ENCODE measurements at regions not wholly inside any gene's neighbourhood (a gene's known extent, or its start where the extent isn't known, plus 50 kb on each side); places are given as distances from the start of the nearest gene placed in this dataset.

- H3K4me1 Mint-ChIP-seq: no peaks in the 10 kb centered on the region
- no peaks in the 10 kb centered on the region for H3K36me3 Mint-ChIP-seq (ENCODE audit: low read depth)
- TF ChIP-seq, protein P1, sequence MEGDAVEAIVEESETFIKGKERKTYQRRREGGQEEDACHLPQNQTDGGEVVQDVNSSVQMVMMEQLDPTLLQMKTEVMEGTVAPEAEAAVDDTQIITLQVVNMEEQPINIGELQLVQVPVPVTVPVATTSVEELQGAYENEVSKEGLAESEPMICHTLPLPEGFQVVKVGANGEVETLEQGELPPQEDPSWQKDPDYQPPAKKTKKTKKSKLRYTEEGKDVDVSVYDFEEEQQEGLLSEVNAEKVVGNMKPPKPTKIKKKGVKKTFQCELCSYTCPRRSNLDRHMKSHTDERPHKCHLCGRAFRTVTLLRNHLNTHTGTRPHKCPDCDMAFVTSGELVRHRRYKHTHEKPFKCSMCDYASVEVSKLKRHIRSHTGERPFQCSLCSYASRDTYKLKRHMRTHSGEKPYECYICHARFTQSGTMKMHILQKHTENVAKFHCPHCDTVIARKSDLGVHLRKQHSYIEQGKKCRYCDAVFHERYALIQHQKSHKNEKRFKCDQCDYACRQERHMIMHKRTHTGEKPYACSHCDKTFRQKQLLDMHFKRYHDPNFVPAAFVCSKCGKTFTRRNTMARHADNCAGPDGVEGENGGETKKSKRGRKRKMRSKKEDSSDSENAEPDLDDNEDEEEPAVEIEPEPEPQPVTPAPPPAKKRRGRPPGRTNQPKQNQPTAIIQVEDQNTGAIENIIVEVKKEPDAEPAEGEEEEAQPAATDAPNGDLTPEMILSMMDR (IDR thresholded peaks at IDR 0.05): no peak
- CTCF ChIA-PET: no interaction called here
- intact Hi-C loops (cut with micrococcal nuclease): no loop called here
- H3K4me3 Mint-ChIP-seq: no peak overlapping the region
- H3K9me3 Mint-ChIP-seq: no peaks in the 10 kb centered on the region
- H3K27ac Mint-ChIP-seq: no peak overlapping the region
- POLR2A ChIA-PET: no interaction called here
- ATAC-seq (ENCODE audit: low read depth) (no peak), DNase-seq (no peak)
- H3K27me3 Mint-ChIP-seq: no peaks in the 10 kb centered on the region
These were observed 292.7 kb downstream of the BCOR start for GRCh38 chrX:39805022-39805421.

DNA sequence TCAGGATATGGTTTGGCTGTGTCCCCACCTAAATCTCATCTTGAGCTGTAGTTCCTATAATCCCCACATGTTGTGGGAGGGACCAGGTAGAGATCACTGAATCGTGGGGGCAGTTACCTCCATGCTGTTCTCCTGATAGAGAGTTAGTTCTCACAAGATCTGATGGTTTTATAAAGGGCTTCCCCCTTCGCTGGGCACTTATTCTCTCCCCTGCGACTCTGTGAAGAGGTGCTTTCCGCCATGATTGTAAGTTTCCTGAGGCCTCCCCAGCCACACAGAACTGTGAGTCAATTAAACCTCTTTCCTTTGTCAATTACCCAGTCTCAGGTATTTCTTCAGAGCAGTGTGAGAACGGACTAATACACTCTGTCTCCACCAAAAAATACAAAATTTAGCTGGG is 291.9 kb downstream of the BCOR start:
- POLR2A ChIA-PET: no interaction called here
- Mint-ChIP-seq H3K27ac (no peak overlapping the region), H3K4me3 (no peak overlapping the region), H3K36me3 (ENCODE audit: low read depth) (no peaks in the 10 kb centered on the region), H3K27me3 (peaks cover 4% of the 10 kb centered on the region), H3K4me1 (no peaks in the 10 kb centered on the region), H3K9me3 (no peaks in the 10 kb centered on the region)
- CTCF ChIA-PET: no interaction called here
- TF ChIP-seq, protein P1 (IDR thresholded peaks at IDR 0.05): no peak
- ATAC-seq (ENCODE audit: low read depth) (no peak), DNase-seq (no peak)
- intact Hi-C loops (cut with micrococcal nuclease): no loop called here

DNA sequence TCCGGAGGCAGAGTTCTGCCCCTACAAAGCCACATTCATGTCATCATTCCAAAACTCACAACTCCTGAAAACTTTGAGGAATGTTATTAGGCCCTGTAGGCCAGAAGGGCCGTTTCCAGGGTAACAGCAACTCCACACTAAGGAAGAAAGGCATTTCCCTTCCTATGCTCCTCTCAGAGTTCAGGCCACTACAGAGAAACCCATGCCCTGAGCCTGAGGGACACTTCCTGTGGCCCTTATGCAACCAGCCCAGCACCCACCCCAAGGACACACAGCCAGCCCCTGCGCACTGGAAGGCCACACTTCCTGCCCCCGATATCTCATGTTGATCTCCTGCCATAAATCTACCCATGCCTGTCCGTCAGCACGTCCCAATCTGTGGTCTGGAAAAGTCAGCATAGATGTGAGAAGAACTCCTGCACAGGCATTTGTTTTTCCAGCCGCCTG is 289.3 kb downstream of the BCOR start:
- TF ChIP-seq, protein P1 (IDR thresholded peaks at IDR 0.05): no peak
- DNase-seq: no peak
- CTCF ChIA-PET: no interaction called here
- Mint-ChIP-seq H3K9me3 (no peaks in the 10 kb centered on the region), H3K27ac (no peak overlapping the region), H3K36me3 (ENCODE audit: low read depth) (no peaks in the 10 kb centered on the region), H3K4me3 (no peak overlapping the region), H3K4me1 (no peaks in the 10 kb centered on the region), H3K27me3 (peaks cover 10% of the 10 kb centered on the region)
- POLR2A ChIA-PET: no interaction called here
- ATAC-seq (ENCODE audit: low read depth): no peak
- intact Hi-C loops (cut with micrococcal nuclease): no loop called here

GRCh38 chrX:39809331-39809730 is 288.4 kb downstream of the BCOR start:
- H3K4me1 Mint-ChIP-seq: no peaks in the 10 kb centered on the region
- POLR2A ChIA-PET: no interaction called here

GRCh38 chrX:39810901-39811300 is 286.9 kb downstream of the BCOR start:
- Mint-ChIP-seq H3K4me3 (no peak overlapping the region), H3K9me3 (no peaks in the 10 kb centered on the region), H3K27ac (no peak overlapping the region), H3K36me3 (ENCODE audit: low read depth) (no peaks in the 10 kb centered on the region), H3K4me1 (peaks cover 8% of the 10 kb centered on the region), H3K27me3 (peaks cover 11% of the 10 kb centered on the region)
- TF ChIP-seq, protein P1 (IDR thresholded peaks at IDR 0.05): no peak
- intact Hi-C loops (cut with micrococcal nuclease): no loop called here
- POLR2A ChIA-PET: interaction anchor here (0.5 kb wide), 1 partner anchor 366 kb away, joined by 3 read pairs; no protein-coding TSS in a partner anchor
- DNase-seq (no peak), ATAC-seq (ENCODE audit: low read depth) (no peak)
- CTCF ChIA-PET: no interaction called here

More at GRCh38 chrX:39809331-39809730, 288.4 kb downstream of the BCOR start:
- CTCF ChIA-PET: no interaction called here
- H3K4me3 Mint-ChIP-seq: no peak overlapping the region
- no peak overlapping the region for H3K27ac Mint-ChIP-seq
- ATAC-seq (ENCODE audit: low read depth) (no peak), DNase-seq (no peak)
- H3K27me3 Mint-ChIP-seq: peaks cover 11% of the 10 kb centered on the region
- H3K36me3 Mint-ChIP-seq (ENCODE audit: low read depth): no peaks in the 10 kb centered on the region
- no peaks in the 10 kb centered on the region for H3K9me3 Mint-ChIP-seq
- TF ChIP-seq, protein P1 (IDR thresholded peaks at IDR 0.05): no peak
- intact Hi-C loops (cut with micrococcal nuclease): no loop called here
